Hepatocyte (in vitro differentiated cells): ENCODE measurements at regions not wholly inside any gene's neighbourhood (a gene's known extent, or its start where the extent isn't known, plus 50 kb on each side); places are given as distances from the start of the nearest gene placed in this dataset.

Experiments used
- DNase-seq: peaks from one replicate; pipeline ENCODE4 v3.0.0-alpha.2; 2016; ENCODE audit warnings: low spot score
- H2AFZ ChIP-seq: fragments of 200-600 bp; sonication (generic); 2 replicates; pipeline ENCODE4 v1.6.0; 2016; ENCODE audit warnings: antibody characterized with exemption, mild to moderate bottlenecking
- H3K27ac ChIP-seq: fragments of 200-600 bp; sonication (generic); 2 replicates; pipeline ENCODE4 v1.5.1; 2016; ENCODE audit warnings: mild to moderate bottlenecking
- H3K27me3 ChIP-seq: fragments of 200-600 bp; sonication (generic); 2 replicates; pipeline ENCODE4 v1.6.1; 2016
- H3K36me3 ChIP-seq: fragments of 200-600 bp; sonication (generic); replicated peaks from 2 replicates; pipeline ENCODE4 v1.5.1; 2016; ENCODE audit warnings: low read depth; ENCODE audit not compliant: insufficient read depth
- H3K4me1 ChIP-seq: fragments of 200-600 bp; sonication (generic); 2 replicates; pipeline ENCODE4 v1.5.1; 2016; ENCODE audit warnings: mild to moderate bottlenecking, moderate library complexity; ENCODE audit not compliant: insufficient read depth
- H3K4me2 ChIP-seq: fragments of 200-600 bp; sonication (generic); 2 replicates; pipeline ENCODE4 v1.6.0; 2016
- H3K4me3 ChIP-seq: fragments of 200-600 bp; sonication (generic); 2 replicates; pipeline ENCODE4 v1.5.1; 2016; ENCODE audit warnings: mild to moderate bottlenecking
- H3K79me2 ChIP-seq: fragments of 200-600 bp; sonication (generic); 2 replicates; pipeline ENCODE4 v1.6.0; 2017; ENCODE audit warnings: mild to moderate bottlenecking
- H3K9me2 ChIP-seq: fragments of 200-600 bp; sonication (generic); replicated peaks from 2 replicates; pipeline ENCODE4 v1.6.0; 2017; ENCODE audit warnings: mild to moderate bottlenecking; ENCODE audit not compliant: insufficient read depth
- H3K9me3 ChIP-seq: fragments of 200-600 bp; sonication (generic); 2 replicates; pipeline ENCODE4 v1.5.1; 2016; ENCODE audit warnings: low read depth, mild to moderate bottlenecking
- H4K20me1 ChIP-seq: fragments of 200-600 bp; sonication (generic); 2 replicates; pipeline ENCODE4 v1.6.0; 2016; ENCODE audit warnings: mild to moderate bottlenecking; ENCODE audit not compliant: insufficient read depth, poor library complexity, severe bottlenecking
- EZH2 ChIP-seq: fragments of 200-600 bp; sonication (generic); IDR thresholded peaks from 2 replicates; pipeline ENCODE4 v1.6.1; 2016; ENCODE audit warnings: antibody characterized with exemption, mild to moderate bottlenecking, borderline replicate concordance
- EZH2phosphoT487 ChIP-seq: fragments of 200-600 bp; sonication (generic); IDR thresholded peaks from one replicate; pipeline ENCODE4 v1.6.1; 2018; ENCODE audit warnings: antibody characterized with exemption, mild to moderate bottlenecking, low read depth, moderate library complexity; ENCODE audit not compliant: unreplicated experiment, severe bottlenecking
- WGBS: methylation state at CpG from one replicate; pipeline ENCODE4 v1.1.6; 2016; ENCODE audit warnings: low lambda C conversion rate; ENCODE audit errors: missing lambda C conversion rate; 5-methylcytosine and 5-hydroxymethylcytosine counted together
- TF ChIP-seq, protein P1 (sequence below): fragments of 200-600 bp; sonication (generic); IDR thresholded peaks from 2 replicates; pipeline ENCODE4 v1.5.1; 2016; ENCODE audit warnings: antibody characterized with exemption, mild to moderate bottlenecking; ENCODE audit not compliant: poor library complexity

DNA sequence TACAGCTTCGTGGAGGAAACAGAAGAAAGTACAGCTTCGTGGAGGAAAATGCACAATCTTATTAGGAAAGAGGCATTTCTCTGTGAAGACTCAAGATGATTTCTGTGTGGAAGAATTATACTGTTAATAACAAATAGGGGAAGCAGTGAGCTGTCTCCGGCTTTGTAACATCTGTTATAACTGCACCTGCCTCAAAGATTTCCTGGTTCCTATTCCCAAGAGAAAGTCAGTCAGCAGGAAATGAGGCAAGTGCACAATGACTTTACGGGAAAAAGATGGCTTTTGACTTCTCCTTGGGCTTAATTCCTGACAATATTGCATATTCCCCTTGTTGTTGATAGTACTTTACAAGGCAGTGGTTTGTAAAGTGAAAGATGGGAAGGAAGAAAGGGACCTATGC is 538.5 kb downstream of the BMP2 start:
- H3K4me3 ChIP-seq = no peak overlapping the region
- peaks cover 1% of the 10 kb centered on the region for H3K27me3 ChIP-seq
- no peak overlapping the region for H2AFZ ChIP-seq
- no peaks in the 10 kb centered on the region for H3K36me3 ChIP-seq
- no peaks in the 10 kb centered on the region for H3K9me3 ChIP-seq
- TF ChIP-seq, protein P1, sequence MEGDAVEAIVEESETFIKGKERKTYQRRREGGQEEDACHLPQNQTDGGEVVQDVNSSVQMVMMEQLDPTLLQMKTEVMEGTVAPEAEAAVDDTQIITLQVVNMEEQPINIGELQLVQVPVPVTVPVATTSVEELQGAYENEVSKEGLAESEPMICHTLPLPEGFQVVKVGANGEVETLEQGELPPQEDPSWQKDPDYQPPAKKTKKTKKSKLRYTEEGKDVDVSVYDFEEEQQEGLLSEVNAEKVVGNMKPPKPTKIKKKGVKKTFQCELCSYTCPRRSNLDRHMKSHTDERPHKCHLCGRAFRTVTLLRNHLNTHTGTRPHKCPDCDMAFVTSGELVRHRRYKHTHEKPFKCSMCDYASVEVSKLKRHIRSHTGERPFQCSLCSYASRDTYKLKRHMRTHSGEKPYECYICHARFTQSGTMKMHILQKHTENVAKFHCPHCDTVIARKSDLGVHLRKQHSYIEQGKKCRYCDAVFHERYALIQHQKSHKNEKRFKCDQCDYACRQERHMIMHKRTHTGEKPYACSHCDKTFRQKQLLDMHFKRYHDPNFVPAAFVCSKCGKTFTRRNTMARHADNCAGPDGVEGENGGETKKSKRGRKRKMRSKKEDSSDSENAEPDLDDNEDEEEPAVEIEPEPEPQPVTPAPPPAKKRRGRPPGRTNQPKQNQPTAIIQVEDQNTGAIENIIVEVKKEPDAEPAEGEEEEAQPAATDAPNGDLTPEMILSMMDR = no peak
- TF ChIP-seq EZH2 (no peak), EZH2phosphoT487 (no peak)
- no peaks in the 10 kb centered on the region for H3K79me2 ChIP-seq
- WGBS = 77% methylated on average over 4 of the region's 4 CpGs
- no peaks in the 10 kb centered on the region for H3K4me1 ChIP-seq
- H3K9me2 ChIP-seq = no peaks in the 10 kb centered on the region
- no peak for DNase-seq
- H4K20me1 ChIP-seq = no peaks in the 10 kb centered on the region
- no peak overlapping the region for H3K4me2 ChIP-seq
- no peak overlapping the region for H3K27ac ChIP-seq

DNA sequence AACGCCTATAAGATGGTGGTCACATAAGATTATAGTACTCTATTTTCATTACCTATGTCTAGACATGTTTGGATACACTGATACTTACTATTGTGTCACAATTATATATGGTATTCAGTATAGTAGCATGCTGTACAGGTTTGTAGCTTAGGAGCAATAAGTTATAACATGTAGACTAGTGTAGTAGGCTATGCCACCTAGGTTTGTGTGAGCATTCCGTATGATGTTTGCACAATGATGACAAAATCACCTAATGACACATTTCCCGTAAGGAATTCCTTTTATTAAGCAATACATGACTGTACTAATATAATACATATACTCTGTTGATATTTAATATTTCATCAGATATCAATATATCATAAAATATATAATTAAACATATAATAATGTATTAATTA is 540.7 kb downstream of the BMP2 start:
- Histone ChIP-seq H3K27ac (no peak overlapping the region), H3K9me2 (no peaks in the 10 kb centered on the region), H3K9me3 (no peaks in the 10 kb centered on the region), H3K27me3 (peaks cover 4% of the 10 kb centered on the region), H3K79me2 (no peaks in the 10 kb centered on the region), H3K4me3 (no peak overlapping the region), H4K20me1 (no peaks in the 10 kb centered on the region), H2AFZ (no peak overlapping the region), H3K4me1 (no peaks in the 10 kb centered on the region), H3K36me3 (no peaks in the 10 kb centered on the region), H3K4me2 (no peak overlapping the region)
- no peak for TF ChIP-seq EZH2phosphoT487
- TF ChIP-seq, protein P1 = no peak
- TF ChIP-seq EZH2 = no peak
- 63% methylated on average over 3 of the region's 3 CpGs for WGBS
- DNase-seq = no peak

DNA sequence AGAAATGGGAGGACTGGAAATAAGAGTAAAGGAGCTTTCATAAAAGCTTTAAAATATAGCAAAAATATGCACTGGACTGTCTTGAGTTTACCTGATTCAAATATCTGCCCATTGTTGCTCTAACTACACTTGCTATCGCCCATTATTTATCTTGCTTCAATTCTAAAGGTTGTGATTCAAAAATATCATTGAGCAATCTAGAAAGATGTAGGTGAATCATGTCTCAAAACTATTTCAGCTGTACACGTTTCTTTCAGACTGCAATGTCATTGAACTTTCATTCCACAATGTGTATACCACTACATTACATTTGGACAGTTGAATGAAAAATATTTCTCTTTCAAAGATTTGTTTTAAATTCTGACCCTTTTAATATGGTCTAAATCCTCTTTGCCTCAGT is 545.6 kb downstream of the BMP2 start:
- H3K4me2 ChIP-seq = no peak overlapping the region
- H3K36me3 ChIP-seq = no peaks in the 10 kb centered on the region
- 89% methylated on average over 2 of the region's 2 CpGs for WGBS
- no peak for DNase-seq
- H3K4me1 ChIP-seq = no peaks in the 10 kb centered on the region
- H2AFZ ChIP-seq = no peak overlapping the region
- TF ChIP-seq, protein P1 = no peak
- TF ChIP-seq EZH2 (no peak), EZH2phosphoT487 (no peak)
- no peaks in the 10 kb centered on the region for H4K20me1 ChIP-seq
- no peak overlapping the region for H3K27ac ChIP-seq
- no peaks in the 10 kb centered on the region for H3K9me2 ChIP-seq
- H3K9me3 ChIP-seq = no peaks in the 10 kb centered on the region
- H3K27me3 ChIP-seq = peaks cover 4% of the 10 kb centered on the region
- no peak overlapping the region for H3K4me3 ChIP-seq
- no peaks in the 10 kb centered on the region for H3K79me2 ChIP-seq

DNA sequence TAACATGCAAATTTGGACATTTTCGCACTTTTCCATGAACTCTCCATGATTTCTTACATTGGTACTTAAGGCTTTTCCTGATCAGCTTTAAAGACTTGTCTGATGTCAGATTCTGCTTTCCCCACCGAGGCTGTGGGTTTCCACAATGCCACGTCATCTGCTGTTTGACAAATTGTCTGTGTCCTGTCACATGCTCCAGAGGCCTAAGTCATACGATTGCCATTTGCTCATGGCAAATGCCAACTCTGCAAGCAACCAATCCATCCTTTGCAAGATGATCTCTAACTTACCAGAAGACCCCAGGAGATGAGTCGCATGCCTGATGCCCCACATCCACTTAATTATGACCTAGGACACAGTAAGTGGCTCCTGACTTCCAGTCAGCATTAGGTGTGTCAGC is 556.5 kb downstream of the BMP2 start:
- Histone ChIP-seq H3K4me2 (no peak overlapping the region), H3K9me2 (no peaks in the 10 kb centered on the region), H3K9me3 (no peaks in the 10 kb centered on the region), H4K20me1 (no peaks in the 10 kb centered on the region), H3K36me3 (no peaks in the 10 kb centered on the region), H3K27me3 (no peaks in the 10 kb centered on the region), H2AFZ (no peak overlapping the region), H3K4me3 (no peak overlapping the region), H3K4me1 (no peaks in the 10 kb centered on the region), H3K79me2 (no peaks in the 10 kb centered on the region), H3K27ac (no peak overlapping the region)
- WGBS = 84% methylated on average over 5 of the region's 5 CpGs
- no peak for DNase-seq
- TF ChIP-seq EZH2phosphoT487 (no peak), EZH2 (no peak)
- TF ChIP-seq, protein P1 = no peak
